ENCODE measurements at regions not wholly inside any gene's neighbourhood (a gene's known extent, or its start where the extent isn't known, plus 50 kb on each side); places are given as distances from the start of the nearest gene placed in this dataset.

DNA sequence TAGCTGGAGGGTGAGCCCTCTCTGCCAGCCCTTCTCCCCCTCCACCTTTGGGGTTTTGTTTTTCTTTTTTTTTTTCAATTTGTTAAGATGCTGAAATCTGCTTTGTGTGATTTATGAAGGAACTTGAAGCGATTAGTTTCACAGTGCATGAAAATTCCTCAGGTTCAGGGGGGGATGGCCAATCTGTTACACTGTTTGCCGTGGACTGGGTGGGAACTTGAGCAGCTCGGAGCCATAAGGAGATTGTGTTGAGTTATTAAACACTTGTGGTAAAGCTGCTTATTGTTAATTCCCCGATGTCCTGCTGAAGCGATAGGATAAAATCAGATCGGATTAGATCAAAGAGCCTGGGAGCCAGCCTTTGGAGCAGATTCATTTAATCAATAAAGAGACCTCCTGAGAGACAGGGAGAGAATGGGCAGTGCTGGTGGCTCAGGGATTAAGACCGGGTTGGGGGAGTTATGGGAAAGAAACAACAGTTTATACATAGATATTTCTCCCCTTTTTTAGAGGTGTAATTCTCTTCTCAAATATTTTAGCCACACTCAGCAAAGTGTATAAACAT, 105.8 kb upstream of the SPATA31D4 start:
- intact Hi-C loops (cut with micrococcal nuclease; ENCODE audit: unreplicated experiment): no loop called here
- H3K27ac ChIP-seq (ENCODE audit: low read depth, low read length, poor library complexity, severe bottlenecking): no peak overlapping the region
- BruUV-seq (replicated peaks): no TSS peak
- no peaks in the 10 kb centered on the region for H3K27me3 ChIP-seq (replicated peaks; ENCODE audit: insufficient read depth, low read depth, low read length, poor library complexity)
- peaks cover 10% of the 10 kb centered on the region for H3K4me1 ChIP-seq (ENCODE audit: insufficient read depth, low read length, poor library complexity, severe bottlenecking)
- no peak overlapping the region for H3K4me3 ChIP-seq (ENCODE audit: low read depth, low read length, poor library complexity, severe bottlenecking)
- ChIA-PET CTCF (no interaction called here), POLR2A (ENCODE audit: low non-redundant PET) (no interaction called here)
- TF ChIP-seq, protein P1, sequence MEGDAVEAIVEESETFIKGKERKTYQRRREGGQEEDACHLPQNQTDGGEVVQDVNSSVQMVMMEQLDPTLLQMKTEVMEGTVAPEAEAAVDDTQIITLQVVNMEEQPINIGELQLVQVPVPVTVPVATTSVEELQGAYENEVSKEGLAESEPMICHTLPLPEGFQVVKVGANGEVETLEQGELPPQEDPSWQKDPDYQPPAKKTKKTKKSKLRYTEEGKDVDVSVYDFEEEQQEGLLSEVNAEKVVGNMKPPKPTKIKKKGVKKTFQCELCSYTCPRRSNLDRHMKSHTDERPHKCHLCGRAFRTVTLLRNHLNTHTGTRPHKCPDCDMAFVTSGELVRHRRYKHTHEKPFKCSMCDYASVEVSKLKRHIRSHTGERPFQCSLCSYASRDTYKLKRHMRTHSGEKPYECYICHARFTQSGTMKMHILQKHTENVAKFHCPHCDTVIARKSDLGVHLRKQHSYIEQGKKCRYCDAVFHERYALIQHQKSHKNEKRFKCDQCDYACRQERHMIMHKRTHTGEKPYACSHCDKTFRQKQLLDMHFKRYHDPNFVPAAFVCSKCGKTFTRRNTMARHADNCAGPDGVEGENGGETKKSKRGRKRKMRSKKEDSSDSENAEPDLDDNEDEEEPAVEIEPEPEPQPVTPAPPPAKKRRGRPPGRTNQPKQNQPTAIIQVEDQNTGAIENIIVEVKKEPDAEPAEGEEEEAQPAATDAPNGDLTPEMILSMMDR (conservative IDR thresholded peaks at IDR 0.05; ENCODE audit: low read depth, low read length): no peak
- no peak for TF ChIP-seq EZH2 (IDR thresholded peaks at IDR 0.05; ENCODE audit: borderline replicate concordance, low read depth, low read length, poor library complexity, severe bottlenecking)
- H3K36me3 ChIP-seq (ENCODE audit: insufficient read depth, low read length, poor library complexity, severe bottlenecking): no peaks in the 10 kb centered on the region
- H3K9me3 ChIP-seq (ENCODE audit: low read depth, low read length, poor library complexity, severe bottlenecking): no peaks in the 10 kb centered on the region
- DNase-seq (ENCODE audit: low spot score): no peak

DNA sequence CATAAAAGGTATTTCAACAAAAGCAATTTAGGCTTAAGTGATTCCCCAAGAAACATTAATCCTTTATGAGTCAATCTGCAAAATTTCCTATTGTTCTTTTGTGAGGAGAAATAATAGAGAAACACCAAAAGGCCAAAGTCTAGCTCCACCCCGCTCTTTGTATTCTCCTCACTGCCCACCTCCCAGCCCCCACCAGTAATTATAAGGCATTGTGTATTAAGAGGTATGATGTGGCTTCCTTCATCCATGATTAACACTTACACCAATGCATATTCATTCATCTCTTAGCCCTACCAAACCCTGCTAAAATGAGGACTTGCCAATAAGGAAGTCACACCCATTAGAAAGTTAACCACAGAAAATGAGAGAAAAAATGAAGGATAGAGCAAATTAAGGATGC, 105.3 kb upstream of the SPATA31D4 start:
- no peak overlapping the region for H3K27ac ChIP-seq (ENCODE audit: low read depth, low read length, poor library complexity, severe bottlenecking)
- BruUV-seq (replicated peaks): no TSS peak
- peaks cover 10% of the 10 kb centered on the region for H3K4me1 ChIP-seq (ENCODE audit: insufficient read depth, low read length, poor library complexity, severe bottlenecking)
- H3K36me3 ChIP-seq (ENCODE audit: insufficient read depth, low read length, poor library complexity, severe bottlenecking): no peaks in the 10 kb centered on the region
- no peaks in the 10 kb centered on the region for H3K27me3 ChIP-seq (replicated peaks; ENCODE audit: insufficient read depth, low read depth, low read length, poor library complexity)
- no peak overlapping the region for H3K4me3 ChIP-seq (ENCODE audit: low read depth, low read length, poor library complexity, severe bottlenecking)
- CTCF ChIA-PET: no interaction called here
- intact Hi-C loops (cut with micrococcal nuclease; ENCODE audit: unreplicated experiment): no loop called here
- TF ChIP-seq, protein P1 (conservative IDR thresholded peaks at IDR 0.05; ENCODE audit: low read depth, low read length): no peak
- no peak for TF ChIP-seq EZH2 (IDR thresholded peaks at IDR 0.05; ENCODE audit: borderline replicate concordance, low read depth, low read length, poor library complexity, severe bottlenecking)
- no peaks in the 10 kb centered on the region for H3K9me3 ChIP-seq (ENCODE audit: low read depth, low read length, poor library complexity, severe bottlenecking)
- POLR2A ChIA-PET (ENCODE audit: low non-redundant PET): no interaction called here
- DNase-seq (ENCODE audit: low spot score): no peak

DNA sequence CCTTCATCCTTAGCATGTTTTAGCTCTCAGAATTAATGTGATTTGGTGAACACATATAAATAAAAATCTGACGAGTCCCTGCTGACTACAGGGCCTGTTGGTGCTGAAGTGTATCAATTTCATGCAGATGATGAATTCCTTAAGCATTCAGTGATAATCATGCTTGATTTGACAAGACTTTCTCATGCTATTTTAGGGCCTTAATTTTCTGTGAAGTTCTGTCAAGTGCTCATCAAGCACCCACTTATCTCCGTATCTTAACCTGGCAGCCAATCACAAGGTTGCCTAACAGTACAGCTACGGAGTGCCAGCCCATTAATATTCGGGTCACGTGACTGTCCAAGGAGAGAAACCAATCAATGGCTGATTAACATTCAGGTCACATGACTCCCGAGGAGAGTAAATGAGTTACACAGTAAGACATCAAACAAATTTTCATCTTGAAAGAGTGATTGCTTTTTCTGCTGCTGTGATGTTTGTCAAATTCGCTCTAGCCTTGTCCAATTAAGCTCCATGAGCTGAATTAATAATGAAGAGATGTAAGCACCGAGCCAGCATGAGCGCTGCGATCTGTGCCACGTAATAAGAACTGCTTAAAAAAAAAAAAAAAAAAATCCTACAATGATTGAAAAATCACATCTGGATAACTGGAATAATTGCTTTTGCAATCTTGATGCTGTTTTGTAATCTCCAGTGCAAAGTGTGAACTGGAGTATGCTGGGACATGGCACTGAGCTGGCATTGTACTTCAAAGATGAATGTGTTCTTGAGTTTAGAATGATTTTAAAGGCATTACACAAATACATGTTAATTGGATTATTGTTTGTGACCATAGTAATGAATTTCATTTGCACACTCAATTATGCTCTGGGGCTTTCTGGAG, 104.3 kb upstream of the SPATA31D4 start:
- DNase-seq (ENCODE audit: low spot score): no peak
- ChIA-PET POLR2A (ENCODE audit: low non-redundant PET) (no interaction called here), CTCF (interaction anchor here (0.7 kb wide), 1 partner anchor 134 kb away, joined by 17 read pairs; no protein-coding TSS in a partner anchor)
- no TSS peak for BruUV-seq (replicated peaks)
- no peak overlapping the region for H3K4me3 ChIP-seq (ENCODE audit: low read depth, low read length, poor library complexity, severe bottlenecking)
- H3K4me1 ChIP-seq (ENCODE audit: insufficient read depth, low read length, poor library complexity, severe bottlenecking): peaks cover 10% of the 10 kb centered on the region
- H3K27ac ChIP-seq (ENCODE audit: low read depth, low read length, poor library complexity, severe bottlenecking): no peak overlapping the region
- no peaks in the 10 kb centered on the region for H3K36me3 ChIP-seq (ENCODE audit: insufficient read depth, low read length, poor library complexity, severe bottlenecking)
- H3K27me3 ChIP-seq (replicated peaks; ENCODE audit: insufficient read depth, low read depth, low read length, poor library complexity): no peaks in the 10 kb centered on the region
- no peak for TF ChIP-seq EZH2 (IDR thresholded peaks at IDR 0.05; ENCODE audit: borderline replicate concordance, low read depth, low read length, poor library complexity, severe bottlenecking)
- TF ChIP-seq, protein P1 (conservative IDR thresholded peaks at IDR 0.05; ENCODE audit: low read depth, low read length): no peak
- intact Hi-C loops (cut with micrococcal nuclease; ENCODE audit: unreplicated experiment): no loop called here
- no peaks in the 10 kb centered on the region for H3K9me3 ChIP-seq (ENCODE audit: low read depth, low read length, poor library complexity, severe bottlenecking)
